ENCODE measurements at regions not wholly inside any gene's neighbourhood (a gene's known extent, or its start where the extent isn't known, plus 50 kb on each side); places are given as distances from the start of the nearest gene placed in this dataset.

- DNase-seq (ENCODE audit: low read depth in 4 of 4, low spot score in 3 of 4) = no peak
These were observed 401.4 kb upstream of the ID4 start for GRCh38 chr6:19435755-19436154.

GRCh38 chr6:19438566-19439353 is 398.4 kb upstream of the ID4 start:
- DNase-seq (ENCODE audit: low read depth in 4 of 4, low spot score in 3 of 4) = no peak

- DNase-seq (ENCODE audit: low read depth in 4 of 4, low spot score in 3 of 4) = no peak
These were observed 396.6 kb upstream of the ID4 start for GRCh38 chr6:19440531-19440930.

GRCh38 chr6:19443411-19443810 is 393.8 kb upstream of the ID4 start:
- DNase-seq (ENCODE audit: low read depth in 4 of 4, low spot score in 3 of 4) = no peak

GRCh38 chr6:19444041-19444440 is 393.1 kb upstream of the ID4 start:
- no peak for DNase-seq (ENCODE audit: low read depth in 4 of 4, low spot score in 3 of 4)

GRCh38 chr6:19444481-19444880 is 392.7 kb upstream of the ID4 start:
- no peak for DNase-seq (ENCODE audit: low read depth in 4 of 4, low spot score in 3 of 4)

- no peak for DNase-seq (ENCODE audit: low read depth in 4 of 4, low spot score in 3 of 4)
These were observed 390.6 kb upstream of the ID4 start for GRCh38 chr6:19446570-19446969.

- DNase-seq (ENCODE audit: low read depth in 4 of 4, low spot score in 3 of 4) = no peak
These were observed 386.5 kb upstream of the ID4 start for GRCh38 chr6:19450651-19451050.

GRCh38 chr6:19452495-19452894 is 384.7 kb upstream of the ID4 start:
- DNase-seq (ENCODE audit: low read depth in 4 of 4, low spot score in 3 of 4) = no peak

- DNase-seq (ENCODE audit: low read depth in 4 of 4, low spot score in 3 of 4) = no peak
These were observed 383.0 kb upstream of the ID4 start for GRCh38 chr6:19454001-19454720.

GRCh38 chr6:19454721-19455392 is 382.3 kb upstream of the ID4 start:
- DNase-seq (ENCODE audit: low read depth in 4 of 4, low spot score in 3 of 4) = no peak

GRCh38 chr6:19463250-19463649 is 373.9 kb upstream of the ID4 start:
- no peak for DNase-seq (ENCODE audit: low read depth in 4 of 4, low spot score in 3 of 4)

- DNase-seq (ENCODE audit: low read depth in 4 of 4, low spot score in 3 of 4) = no peak
These were observed 373.2 kb upstream of the ID4 start for GRCh38 chr6:19463925-19464324.

GRCh38 chr6:19465256-19465655 is 371.9 kb upstream of the ID4 start:
- DNase-seq (ENCODE audit: low read depth in 4 of 4, low spot score in 3 of 4) = peak in 3 of 4 donors; percentile 18 to 37 (median 21)

- DNase-seq (ENCODE audit: low read depth in 4 of 4, low spot score in 3 of 4) = peak; percentile 21 to 39 (median 35)
These were observed 371.4 kb upstream of the ID4 start for GRCh38 chr6:19465760-19466159.

- no peak for DNase-seq (ENCODE audit: low read depth in 4 of 4, low spot score in 3 of 4)
These were observed 366.8 kb upstream of the ID4 start for GRCh38 chr6:19470333-19470732.

GRCh38 chr6:19472153-19472552 is 365.0 kb upstream of the ID4 start:
- DNase-seq (ENCODE audit: low read depth in 4 of 4, low spot score in 3 of 4) = no peak

- DNase-seq (ENCODE audit: low read depth in 4 of 4, low spot score in 3 of 4) = no peak
These were observed 364.3 kb upstream of the ID4 start for GRCh38 chr6:19472850-19473249.

GRCh38 chr6:19477563-19477962 is 359.6 kb upstream of the ID4 start:
- DNase-seq (ENCODE audit: low read depth in 4 of 4, low spot score in 3 of 4) = no peak

- DNase-seq (ENCODE audit: low read depth in 4 of 4, low spot score in 3 of 4) = no peak
These were observed 358.9 kb upstream of the ID4 start for GRCh38 chr6:19478273-19478672.

GRCh38 chr6:19478992-19479391 is 358.2 kb upstream of the ID4 start:
- no peak for DNase-seq (ENCODE audit: low read depth in 4 of 4, low spot score in 3 of 4)

GRCh38 chr6:19479551-19479950 is 357.6 kb upstream of the ID4 start:
- DNase-seq (ENCODE audit: low read depth in 4 of 4, low spot score in 3 of 4) = no peak

Measured in right renal pelvis (tissue), 4 donors.